Dermis blood vessel endothelial cell (primary cell): ENCODE measurements at regions not wholly inside any gene's neighbourhood (a gene's known extent, or its start where the extent isn't known, plus 50 kb on each side); places are given as distances from the start of the nearest gene placed in this dataset.
"Not testable (repeated sequence)": the region's sequence is repeated elsewhere in the genome, so short reads cannot be mapped to it uniquely, and the experiment has no call there.

Experiments
- DNase-seq: peaks from one replicate; pipeline ENCODE4 v3.0.0; 2010

- no peak for DNase-seq
These were observed 307.1 kb downstream of the SEMA3D start for GRCh38 chr7:84879570-84880325.

DNA sequence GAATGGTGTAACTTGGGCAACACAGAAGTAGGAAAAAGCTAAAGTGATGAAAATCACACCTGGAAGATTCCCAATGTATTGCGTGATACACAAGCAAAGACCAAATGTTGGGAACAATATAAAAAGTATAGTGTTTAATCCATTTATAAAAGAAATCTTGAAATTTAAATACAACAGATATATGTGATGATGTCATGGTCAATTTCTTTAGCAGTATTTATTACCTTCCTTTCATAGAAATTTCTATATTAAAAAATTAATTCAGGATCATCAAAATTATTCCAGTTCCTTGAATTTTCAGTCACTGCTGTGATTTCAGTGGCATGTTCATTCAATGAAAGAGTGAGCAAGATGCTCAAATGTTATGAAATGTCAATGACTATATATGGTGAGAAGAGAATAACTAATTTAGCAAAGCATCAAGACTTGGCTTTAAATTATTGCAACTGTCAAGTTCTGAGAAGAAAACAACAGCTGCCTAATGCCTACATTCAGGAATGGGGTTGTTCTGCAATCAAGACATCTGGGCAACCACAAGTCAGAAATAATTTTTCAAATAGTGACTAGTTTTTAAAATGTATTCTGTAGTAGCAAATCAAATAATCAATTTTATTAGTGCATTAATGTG lies 308.8 kb downstream of the SEMA3D start:
- DNase-seq: no peak

GRCh38 chr7:84876061-84876821 lies 310.6 kb downstream of the SEMA3D start:
- no peak for DNase-seq

DNA sequence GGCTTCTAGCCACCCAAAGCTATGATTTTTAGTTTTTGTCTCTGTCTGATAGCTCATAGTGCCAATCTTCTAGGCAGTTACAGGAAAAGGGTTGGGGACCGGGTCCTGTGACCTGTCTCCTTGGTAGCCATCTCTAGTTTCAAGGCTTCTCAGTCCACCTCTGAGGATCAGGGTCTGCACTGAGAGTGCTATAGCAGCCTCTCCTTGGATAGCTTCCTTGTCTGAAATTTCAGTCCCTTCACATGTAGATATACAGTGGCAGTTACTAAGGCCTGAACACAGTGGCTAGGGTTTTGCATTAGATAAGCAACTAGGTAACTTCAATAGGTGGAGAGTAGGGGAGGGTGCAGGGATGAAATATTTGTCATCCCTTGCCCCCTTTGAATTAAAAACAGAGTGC lies 321.3 kb downstream of the SEMA3D start:
- no peak for DNase-seq

DNA sequence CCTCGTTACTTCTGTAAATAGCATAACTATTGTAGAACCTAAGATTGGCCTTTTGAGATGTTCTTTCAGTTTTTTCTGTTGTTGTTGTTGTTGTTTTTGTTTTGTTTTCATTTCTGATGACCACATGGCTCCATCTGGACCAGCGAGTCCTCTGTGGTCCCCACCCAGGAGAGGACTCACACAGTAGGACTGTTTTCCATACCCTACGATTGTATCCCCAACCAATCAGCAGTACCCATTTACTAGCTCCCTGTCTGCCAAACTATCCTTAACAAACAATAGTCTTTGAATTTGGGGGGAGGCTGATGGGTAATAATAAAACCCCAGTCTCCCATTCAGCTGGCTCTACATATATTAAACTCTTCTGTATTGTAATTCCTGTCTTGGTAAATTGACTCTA lies 329.5 kb downstream of the SEMA3D start:
- DNase-seq: no peak

DNA sequence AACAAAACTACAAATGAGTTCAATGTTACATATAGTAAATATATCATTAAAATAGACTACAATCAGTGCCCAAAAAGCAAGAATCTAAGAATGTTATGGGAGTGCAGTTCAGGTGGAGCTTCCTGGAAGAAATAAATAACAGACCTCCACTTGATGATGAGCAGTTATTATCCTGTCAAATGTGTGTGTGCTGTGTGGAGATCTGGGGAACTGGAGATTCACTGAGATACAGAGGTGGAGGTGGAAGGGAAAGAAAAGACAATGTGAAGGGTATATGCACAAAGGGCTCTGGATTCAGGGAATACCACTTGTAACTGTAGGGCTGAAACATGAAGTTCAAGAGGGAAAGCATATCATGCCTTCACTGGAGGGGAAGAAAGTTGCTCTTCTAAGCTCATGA lies 331.1 kb downstream of the SEMA3D start:
- no peak for DNase-seq

- not testable (repeated sequence) for DNase-seq
These were observed 337.9 kb downstream of the SEMA3D start for GRCh38 chr7:84848974-84849372.

GRCh38 chr7:84848219-84848973 lies 338.5 kb downstream of the SEMA3D start:
- DNase-seq: no peak

DNA sequence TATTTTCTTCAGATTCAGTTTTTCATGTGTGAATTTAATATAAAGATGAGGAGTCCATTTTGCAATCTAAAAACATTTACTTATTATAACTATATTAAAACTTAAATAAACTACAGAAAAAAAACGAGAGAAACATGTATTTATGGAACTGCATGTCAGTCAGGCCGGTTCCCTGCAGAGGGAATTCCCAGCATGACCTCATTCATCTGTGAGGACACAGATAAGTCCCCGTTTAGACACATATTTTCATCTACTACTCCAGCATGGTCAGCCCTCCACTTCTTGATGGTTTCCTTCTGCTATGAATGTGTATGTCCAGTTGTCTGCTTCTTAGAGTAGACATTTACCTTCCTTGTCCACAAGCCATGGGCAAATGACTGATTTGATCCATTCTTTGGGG lies 339.1 kb downstream of the SEMA3D start:
- no peak for DNase-seq

DNA sequence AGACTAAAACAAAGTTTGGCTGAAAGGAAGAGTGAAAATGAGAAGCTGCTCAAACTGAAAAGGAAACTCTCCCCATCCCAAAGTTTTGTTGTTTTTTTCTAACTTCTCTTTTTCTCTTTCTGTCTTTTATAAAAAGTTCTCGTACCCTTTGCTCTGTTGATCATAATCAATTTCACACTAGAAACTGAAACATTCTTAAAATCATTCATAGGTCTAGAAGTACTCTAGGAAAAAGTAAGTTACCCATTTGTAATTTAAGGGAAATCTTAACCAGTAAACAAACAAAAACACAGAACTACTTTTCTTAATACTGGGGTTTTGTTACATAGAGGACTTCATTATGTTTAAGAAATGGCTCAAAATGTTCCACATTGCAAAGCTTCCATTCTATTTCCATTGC lies 339.8 kb downstream of the SEMA3D start:
- no peak for DNase-seq

- DNase-seq: no peak
These were observed 340.9 kb downstream of the SEMA3D start for GRCh38 chr7:84845971-84846370.

- no peak for DNase-seq
These were observed 342.1 kb downstream of the SEMA3D start for GRCh38 chr7:84844771-84845170.

DNA sequence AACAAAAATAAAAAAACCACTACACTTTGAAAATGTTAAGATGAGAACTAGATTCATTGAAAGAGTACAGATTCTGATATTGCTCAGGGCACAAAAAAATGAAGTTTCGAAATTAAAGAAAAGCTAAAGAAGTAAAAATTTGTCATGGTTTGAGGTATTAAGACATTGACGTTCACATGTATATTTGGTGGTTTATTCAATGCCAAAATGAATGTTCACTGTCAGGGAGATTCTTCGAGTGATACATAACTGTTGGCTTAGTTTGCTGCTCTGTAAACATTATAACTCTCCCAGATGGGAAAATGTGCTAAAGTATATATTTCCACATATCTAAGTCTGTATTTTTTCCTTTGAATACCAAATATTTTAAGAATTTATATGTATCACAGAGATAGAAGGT lies 345.0 kb downstream of the SEMA3D start:
- no peak for DNase-seq

- no peak for DNase-seq
These were observed 348.0 kb downstream of the SEMA3D start for GRCh38 chr7:84838857-84839256.

DNA sequence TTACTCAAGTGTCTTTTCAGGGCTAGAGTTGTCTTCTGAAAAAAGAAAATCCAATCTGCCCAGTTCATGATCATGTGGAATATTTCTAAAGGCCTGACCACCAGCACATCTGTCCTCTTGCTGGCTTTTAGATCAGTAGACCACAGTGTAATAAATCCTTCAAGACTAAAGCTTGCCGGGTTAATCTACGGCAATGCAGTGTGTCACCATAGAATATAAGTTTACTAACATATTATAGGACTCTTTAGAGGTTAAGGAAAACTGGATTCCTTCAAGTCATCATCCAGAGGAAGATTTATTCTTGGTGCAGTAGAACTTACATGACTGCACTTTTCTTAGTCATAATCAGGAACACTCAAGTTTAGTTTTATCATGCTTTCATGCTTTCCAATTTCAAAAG lies 349.5 kb downstream of the SEMA3D start:
- no peak for DNase-seq

DNA sequence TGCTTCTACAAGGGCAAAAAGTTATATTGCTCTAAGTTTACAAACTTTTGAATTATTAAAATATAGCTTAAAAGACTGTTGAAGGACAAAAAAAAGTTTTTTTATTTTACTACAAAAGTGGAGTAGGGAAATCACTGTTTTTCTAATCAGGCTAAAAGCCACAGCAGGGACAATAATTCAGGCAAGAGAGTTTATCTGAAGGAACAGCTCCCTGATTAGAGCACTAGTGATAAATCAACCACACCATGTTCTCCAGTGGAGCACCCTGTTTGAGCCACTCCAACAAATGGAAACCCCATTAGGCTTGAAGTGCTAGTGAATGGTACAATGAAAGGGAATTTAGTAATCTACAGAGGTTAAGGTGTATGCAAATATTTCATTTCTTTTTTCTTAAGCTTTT lies 357.1 kb downstream of the SEMA3D start:
- no peak for DNase-seq

DNA sequence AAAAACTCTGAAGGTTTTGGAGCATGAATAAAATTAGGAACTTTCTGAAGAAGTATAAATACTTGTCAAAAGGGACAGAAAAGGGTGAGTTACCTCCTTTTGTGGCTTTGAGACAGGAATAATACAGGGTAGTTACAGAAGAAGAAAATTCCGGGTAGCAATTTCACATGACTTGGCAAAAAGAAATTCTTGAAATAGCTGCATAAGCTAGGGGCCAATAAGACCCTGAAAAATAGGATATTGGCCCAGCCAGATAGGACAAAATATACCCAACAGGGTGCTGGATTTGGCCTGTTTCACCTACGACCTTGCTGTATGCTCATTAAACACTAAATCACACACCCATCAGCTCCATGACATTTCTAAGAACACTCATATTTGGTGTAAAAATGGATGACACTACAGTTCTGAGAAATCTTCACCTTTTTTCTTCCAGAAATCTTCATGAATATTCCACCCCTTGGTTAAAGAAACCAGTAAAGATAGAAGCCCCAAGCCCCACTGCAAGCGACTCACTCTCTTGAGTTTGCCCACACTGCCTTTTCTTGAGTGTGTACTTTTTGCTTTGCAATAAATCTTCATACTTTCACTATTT lies 362.7 kb downstream of the SEMA3D start:
- no peak for DNase-seq

- no peak for DNase-seq
These were observed 363.3 kb downstream of the SEMA3D start for GRCh38 chr7:84823530-84823929.

- no peak for DNase-seq
These were observed 363.8 kb downstream of the SEMA3D start for GRCh38 chr7:84822941-84823510.

DNA sequence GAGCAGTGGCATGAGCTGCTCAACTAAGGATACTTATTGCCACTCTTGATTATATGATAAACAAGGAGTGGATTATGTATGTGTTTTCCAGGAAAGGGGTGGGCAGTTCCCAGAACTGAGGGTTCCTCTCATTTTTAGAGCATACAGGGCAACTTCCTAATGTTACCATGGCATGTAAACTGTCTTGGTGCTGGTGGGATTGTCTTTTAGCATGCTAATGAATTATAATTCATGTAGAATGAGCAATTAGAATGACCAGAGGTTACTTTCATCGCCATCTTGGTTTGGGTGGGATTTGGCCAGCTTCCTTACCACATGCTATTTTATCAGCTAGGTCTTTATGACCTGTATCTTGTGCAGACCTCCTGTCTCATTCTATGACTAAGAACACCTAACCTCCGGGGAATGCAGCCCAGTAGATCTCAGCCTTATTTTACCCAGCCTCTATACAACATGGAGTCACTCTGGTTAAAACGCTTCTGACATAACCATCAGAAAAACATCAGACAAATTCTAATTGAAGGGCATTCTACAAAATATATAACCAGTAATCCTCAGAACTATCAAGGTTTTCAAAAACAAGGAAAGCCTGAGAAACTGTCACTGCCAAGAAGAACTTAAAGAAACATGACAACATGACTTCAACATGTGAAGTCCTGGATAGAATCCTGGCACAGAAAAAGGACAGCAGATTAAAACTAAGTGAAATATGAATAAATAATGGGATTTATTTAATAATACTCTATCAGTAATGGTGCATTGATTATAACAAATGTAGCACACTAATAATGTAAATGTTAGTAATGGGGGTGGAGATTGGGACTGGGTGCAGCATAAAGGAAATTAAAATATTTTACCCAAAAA lies 365.0 kb downstream of the SEMA3D start:
- DNase-seq: no peak

DNA sequence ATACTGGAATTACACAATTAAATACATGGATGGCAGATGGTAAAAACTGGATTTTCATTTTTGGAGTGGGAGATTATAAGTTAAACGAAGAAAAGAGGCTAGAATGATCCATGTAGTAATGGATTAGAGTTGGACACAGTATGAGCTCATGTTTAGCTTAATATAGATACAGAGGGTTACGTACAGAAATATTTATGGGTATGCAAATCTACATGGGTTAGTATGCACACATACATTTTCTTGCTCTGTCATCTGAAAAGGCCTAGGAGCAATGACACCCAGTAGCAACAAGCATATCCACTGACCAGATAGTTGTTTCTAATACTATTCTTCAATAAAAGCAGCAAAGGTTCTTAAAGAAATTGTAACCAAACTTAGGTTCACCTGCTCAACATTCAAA lies 366.4 kb downstream of the SEMA3D start:
- no peak for DNase-seq
